Sigmoid colon (tissue), 4 donors: ENCODE measurements at regions not wholly inside any gene's neighbourhood (a gene's known extent, or its start where the extent isn't known, plus 50 kb on each side); places are given as distances from the start of the nearest gene placed in this dataset.

Experiments used
- CTCF ChIP-seq, 4 experiments: fragments of 450-650 bp in 3 of 4; fragments of 200-600 bp in 1 of 4; IDR thresholded peaks; one replicate each; pipeline ENCODE4 v1.5.1; 2016 to 2019; ENCODE audit warnings: antibody characterized with exemption in 4 of 4, mild to moderate bottlenecking in 3 of 4, moderate library complexity in 2 of 4
- EP300 ChIP-seq, 4 donors: sonication (generic); formaldehyde crosslinking; IDR thresholded peaks; one replicate each; pipeline ENCODE4 v1.6.1; 2017; ENCODE audit warnings: antibody characterized with exemption in 4 of 4
- POLR2A ChIP-seq, 2 donors: fragments of 450-650 bp; IDR thresholded peaks; one replicate each; pipeline ENCODE4 v1.6.1; 2016; ENCODE audit warnings: antibody characterized with exemption in 2 of 2, mild to moderate bottlenecking in 2 of 2, moderate library complexity in 2 of 2
- POLR2AphosphoS5 ChIP-seq, 4 donors: sonication (generic); formaldehyde crosslinking; IDR thresholded peaks; one replicate each; pipeline ENCODE4 v1.6.1; 2017; ENCODE audit warnings: antibody characterized with exemption in 4 of 4

- TF ChIP-seq CTCF (IDR thresholded peaks at IDR 0.05) (no peak), POLR2AphosphoS5 (IDR thresholded peaks at IDR 0.05) (no peak), EP300 (IDR thresholded peaks at IDR 0.05) (no peak), POLR2A (IDR thresholded peaks at IDR 0.05) (no peak)
Observed at GRCh38 chr21:21734088-21734487, 735.9 kb downstream of the NCAM2 start.
